ENCODE measurements at regions not wholly inside any gene's neighbourhood (a gene's known extent, or its start where the extent isn't known, plus 50 kb on each side); places are given as distances from the start of the nearest gene placed in this dataset.

DNA sequence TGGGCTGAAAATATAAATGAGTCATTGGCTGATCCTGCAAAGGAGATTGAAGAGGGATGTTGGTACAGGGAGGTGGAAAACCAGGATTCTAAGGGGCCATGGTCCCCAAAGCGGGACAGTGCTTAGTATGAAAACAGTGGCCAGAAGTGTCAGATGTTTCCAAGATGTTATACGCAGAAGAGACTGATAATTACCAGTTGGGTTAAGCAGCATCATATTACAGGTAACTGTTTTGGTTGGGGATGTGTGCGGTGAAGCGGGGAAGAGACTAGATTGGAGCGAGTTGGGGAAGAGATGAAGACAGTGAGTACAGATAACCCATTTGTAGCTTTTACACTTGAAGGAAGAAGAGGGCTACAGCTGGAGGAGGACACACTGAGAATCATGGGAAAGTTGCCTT, 80.8 kb downstream of the PLEKHG1 start:
- no peak for TF ChIP-seq ESRRB (CRISPR knock-in tag; IDR thresholded peaks at IDR 0.05; ENCODE audit: borderline replicate concordance)
- no peak for TF ChIP-seq HES1 (IDR thresholded peaks at IDR 0.05; ENCODE audit: low read depth)
- no peak for TF ChIP-seq CHD1 (IDR thresholded peaks at IDR 0.05; ENCODE audit: low read length)
- no peak for TF ChIP-seq PYGO2 (tag; IDR thresholded peaks at IDR 0.05)
- TF ChIP-seq KDM2B (CRISPR knock-in tag; IDR thresholded peaks at IDR 0.05), result no peak
- TF ChIP-seq CTCF (IDR thresholded peaks at IDR 0.05 in 2 of 3, conservative IDR thresholded peaks at IDR 0.05 in 1 of 3; ENCODE audit: insufficient read depth in 2 of 3, low read depth in 1 of 3, low read length in 3 of 3), result no peak
- no peak for TF ChIP-seq ZNF507 (tag; conservative IDR thresholded peaks at IDR 0.05)
- WGBS (ENCODE audit: insufficient coverage, low coverage, missing lambda C conversion rate), result 2% methylated on average over 5 of the region's 5 CpGs
- ChIA-PET CTCF (ENCODE audit: low intra/inter-chr PET ratio) (no interaction called here), POLR2A (no interaction called here)
- Histone ChIP-seq H3K79me2 (ENCODE audit: control insufficient read depth, insufficient read depth, low read length) (no peaks in the 10 kb centered on the region), H3K4me2 (ENCODE audit: insufficient read depth, low read length) (no peak overlapping the region), H3K9me3 (replicated peaks; ENCODE audit: control insufficient read depth, insufficient read depth, low read depth, low read length) (no peaks in the 10 kb centered on the region), H3K9me1 (ENCODE audit: control insufficient read depth, insufficient read depth, low read length) (no peaks in the 10 kb centered on the region), H3K36me3 (ENCODE audit: control insufficient read depth, insufficient read depth, low read length) (no peaks in the 10 kb centered on the region), H3K4me1 (replicated peaks in 1 of 2; ENCODE audit: control insufficient read depth in 2 of 2, insufficient read depth in 2 of 2, low read length in 2 of 2) (no peaks in the 10 kb centered on the region), H4K20me1 (replicated peaks; ENCODE audit: control insufficient read depth, insufficient read depth, low read length) (no peaks in the 10 kb centered on the region), H3K27ac (ENCODE audit: extremely low read depth, low read depth, low read length) (no peak overlapping the region), H3K9ac (ENCODE audit: insufficient read depth in 1 of 2, low read depth in 2 of 2, low read length in 2 of 2) (no peak overlapping the region), H3K27me3 (ENCODE audit: control insufficient read depth in 2 of 2, insufficient read depth in 2 of 2, low read length in 2 of 2) (peaks cover 33 to 44% of the 10 kb centered on the region in 2 experiments), H2AFZ (ENCODE audit: low read depth, low read length) (no peak overlapping the region), H3K4me3 (no peak overlapping the region)
- intact Hi-C loops (cut with micrococcal nuclease) (no loop called here), in situ Hi-C loops (cut with MboI) (no loop called here)
- no peak for FAIRE-seq
- ATAC-seq, result no peak
- BruUV-seq (replicated peaks), result no TSS peak
- no peak for DNase-seq (ENCODE audit: extremely low read depth in 1 of 4, low spot score in 3 of 4)
